KMS-11 (cell line): ENCODE measurements at regions not wholly inside any gene's neighbourhood (a gene's known extent, or its start where the extent isn't known, plus 50 kb on each side); places are given as distances from the start of the nearest gene placed in this dataset.

ENCODE experiments used
- H2AFZ ChIP-seq: fragments of 200-600 bp; sonication (generic); 2 replicates; pipeline ENCODE4 v1.6.1; 2016; ENCODE audit warnings: antibody characterized with exemption, mixed run types, low read depth
- H3K27ac ChIP-seq: fragments of 200-600 bp; sonication (generic); 2 replicates; pipeline ENCODE4 v1.6.1; 2016; ENCODE audit warnings: mild to moderate bottlenecking, mixed run types
- H3K27me3 ChIP-seq: fragments of 200-600 bp; sonication (generic); 2 replicates; pipeline ENCODE4 v1.6.1; 2017; ENCODE audit warnings: mild to moderate bottlenecking, low read depth, mixed run types, moderate library complexity; ENCODE audit not compliant: insufficient read depth
- H3K36me3 ChIP-seq: fragments of 200-600 bp; sonication (generic); 2 replicates; pipeline ENCODE4 v1.6.1; 2017; ENCODE audit warnings: mild to moderate bottlenecking, mixed run types; ENCODE audit not compliant: insufficient read depth
- H3K4me1 ChIP-seq: fragments of 200-600 bp; sonication (generic); 2 replicates; pipeline ENCODE4 v1.6.1; 2016; ENCODE audit warnings: mild to moderate bottlenecking, low read depth, mixed run types; ENCODE audit not compliant: poor library complexity, severe bottlenecking
- H3K4me2 ChIP-seq: fragments of 200-600 bp; sonication (generic); 2 replicates; pipeline ENCODE4 v1.7.0; 2016; ENCODE audit warnings: mild to moderate bottlenecking, mixed run types
- H3K4me3 ChIP-seq: fragments of 200-600 bp; sonication (generic); IDR thresholded peaks from 2 replicates; pipeline ENCODE4 v1.6.1; 2017; ENCODE audit warnings: low read depth, low read length, mixed read lengths; ENCODE audit not compliant: insufficient read depth
- H3K79me2 ChIP-seq: fragments of 200-600 bp; sonication (generic); 2 replicates; pipeline ENCODE4 v1.6.1; 2016; ENCODE audit warnings: low read depth, mixed run types; ENCODE audit not compliant: insufficient read depth
- H3K9ac ChIP-seq: fragments of 200-600 bp; sonication (generic); 2 replicates; pipeline ENCODE4 v1.6.1; 2016; ENCODE audit warnings: mild to moderate bottlenecking, mixed run types
- H4K20me1 ChIP-seq: fragments of 200-600 bp; sonication (generic); 2 replicates; pipeline ENCODE4 v1.6.1; 2016; ENCODE audit warnings: mild to moderate bottlenecking, mixed run types; ENCODE audit not compliant: insufficient read depth
- CTCF ChIP-seq: fragments of 200-600 bp; sonication (generic); conservative IDR thresholded peaks from 2 replicates; pipeline ENCODE4 v1.6.1; 2017; ENCODE audit warnings: low read depth, mild to moderate bottlenecking, antibody characterized with exemption, low read length, moderate library complexity, mixed read lengths

GRCh38 chr20:22716821-22717351 lies 132.5 kb upstream of the FOXA2 start:
- Histone ChIP-seq H3K27ac (no peak overlapping the region), H3K4me1 (no peaks in the 10 kb centered on the region), H2AFZ (no peak overlapping the region), H3K4me2 (no peak overlapping the region), H3K4me3 (no peak overlapping the region), H3K9ac (no peak overlapping the region), H3K36me3 (no peaks in the 10 kb centered on the region), H4K20me1 (no peaks in the 10 kb centered on the region), H3K79me2 (no peaks in the 10 kb centered on the region), H3K27me3 (no peaks in the 10 kb centered on the region)
- TF ChIP-seq CTCF, result no peak

GRCh38 chr20:22717466-22717865 lies 133.1 kb upstream of the FOXA2 start:
- Histone ChIP-seq H3K27me3 (no peaks in the 10 kb centered on the region), H3K27ac (no peak overlapping the region), H3K4me2 (no peak overlapping the region), H2AFZ (no peak overlapping the region), H3K4me3 (no peak overlapping the region), H3K9ac (no peak overlapping the region), H4K20me1 (no peaks in the 10 kb centered on the region), H3K79me2 (no peaks in the 10 kb centered on the region), H3K36me3 (no peaks in the 10 kb centered on the region), H3K4me1 (no peaks in the 10 kb centered on the region)
- TF ChIP-seq CTCF, result no peak

- Histone ChIP-seq H3K9ac (no peak overlapping the region), H3K4me2 (no peak overlapping the region), H3K27me3 (no peaks in the 10 kb centered on the region), H4K20me1 (no peaks in the 10 kb centered on the region), H3K36me3 (no peaks in the 10 kb centered on the region), H3K4me1 (no peaks in the 10 kb centered on the region), H3K4me3 (no peak overlapping the region), H2AFZ (no peak overlapping the region), H3K27ac (no peak overlapping the region), H3K79me2 (no peaks in the 10 kb centered on the region)
- no peak for TF ChIP-seq CTCF
Measured at GRCh38 chr20:22719167-22719591, 134.8 kb upstream of the FOXA2 start.

- Histone ChIP-seq H3K27ac (no peak overlapping the region), H3K79me2 (no peaks in the 10 kb centered on the region), H3K9ac (no peak overlapping the region), H3K4me2 (no peak overlapping the region), H3K27me3 (no peaks in the 10 kb centered on the region), H4K20me1 (no peaks in the 10 kb centered on the region), H3K4me1 (no peaks in the 10 kb centered on the region), H3K36me3 (no peaks in the 10 kb centered on the region), H3K4me3 (no peak overlapping the region), H2AFZ (no peak overlapping the region)
- no peak for TF ChIP-seq CTCF
Measured at GRCh38 chr20:22720206-22720605, 135.8 kb upstream of the FOXA2 start.
